ENCODE measurements at regions not wholly inside any gene's neighbourhood (a gene's known extent, or its start where the extent isn't known, plus 50 kb on each side); places are given as distances from the start of the nearest gene placed in this dataset.

GRCh38 chr4:111573386-111573785 is 571.9 kb upstream of the FAM241A start:
- Histone ChIP-seq H3K27me3 (ENCODE audit: control insufficient read depth, insufficient read depth, low read length) (no peaks in the 10 kb centered on the region), H3K36me3 (replicated peaks; ENCODE audit: control insufficient read depth, insufficient read depth, low read length) (no peaks in the 10 kb centered on the region), H3K4me3 (ENCODE audit: insufficient read depth, low read depth, low read length) (no peak overlapping the region)
- no peak for DNase-seq

GRCh38 chr4:111579767-111580166 is 565.5 kb upstream of the FAM241A start:
- Histone ChIP-seq H3K4me3 (ENCODE audit: insufficient read depth, low read depth, low read length) (no peak overlapping the region), H3K36me3 (replicated peaks; ENCODE audit: control insufficient read depth, insufficient read depth, low read length) (no peaks in the 10 kb centered on the region), H3K27me3 (ENCODE audit: control insufficient read depth, insufficient read depth, low read length) (no peaks in the 10 kb centered on the region)
- no peak for DNase-seq

- no peak for DNase-seq
- H3K4me3 ChIP-seq (ENCODE audit: insufficient read depth, low read depth, low read length) = no peak overlapping the region
- H3K27me3 ChIP-seq (ENCODE audit: control insufficient read depth, insufficient read depth, low read length) = no peaks in the 10 kb centered on the region
- H3K36me3 ChIP-seq (replicated peaks; ENCODE audit: control insufficient read depth, insufficient read depth, low read length) = no peaks in the 10 kb centered on the region
Measured at GRCh38 chr4:111595456-111595855, 549.8 kb upstream of the FAM241A start.

GRCh38 chr4:111596491-111596890 is 548.8 kb upstream of the FAM241A start:
- H3K4me3 ChIP-seq (ENCODE audit: insufficient read depth, low read depth, low read length) = no peak overlapping the region
- no peaks in the 10 kb centered on the region for H3K27me3 ChIP-seq (ENCODE audit: control insufficient read depth, insufficient read depth, low read length)
- no peaks in the 10 kb centered on the region for H3K36me3 ChIP-seq (replicated peaks; ENCODE audit: control insufficient read depth, insufficient read depth, low read length)
- no peak for DNase-seq

GRCh38 chr4:111601671-111602070 is 543.6 kb upstream of the FAM241A start:
- Histone ChIP-seq H3K4me3 (ENCODE audit: insufficient read depth, low read depth, low read length) (no peak overlapping the region), H3K36me3 (replicated peaks; ENCODE audit: control insufficient read depth, insufficient read depth, low read length) (no peaks in the 10 kb centered on the region), H3K27me3 (ENCODE audit: control insufficient read depth, insufficient read depth, low read length) (no peaks in the 10 kb centered on the region)
- no peak for DNase-seq

GRCh38 chr4:111602848-111603247 is 542.4 kb upstream of the FAM241A start:
- peak; percentile 0 for DNase-seq
- Histone ChIP-seq H3K27me3 (ENCODE audit: control insufficient read depth, insufficient read depth, low read length) (no peaks in the 10 kb centered on the region), H3K4me3 (ENCODE audit: insufficient read depth, low read depth, low read length) (no peak overlapping the region), H3K36me3 (replicated peaks; ENCODE audit: control insufficient read depth, insufficient read depth, low read length) (no peaks in the 10 kb centered on the region)

GRCh38 chr4:111605111-111605510 is 540.1 kb upstream of the FAM241A start:
- H3K4me3 ChIP-seq (ENCODE audit: insufficient read depth, low read depth, low read length) = no peak overlapping the region
- no peaks in the 10 kb centered on the region for H3K36me3 ChIP-seq (replicated peaks; ENCODE audit: control insufficient read depth, insufficient read depth, low read length)
- no peak for DNase-seq
- H3K27me3 ChIP-seq (ENCODE audit: control insufficient read depth, insufficient read depth, low read length) = no peaks in the 10 kb centered on the region

GRCh38 chr4:111610681-111611080 is 534.6 kb upstream of the FAM241A start:
- Histone ChIP-seq H3K27me3 (ENCODE audit: control insufficient read depth, insufficient read depth, low read length) (no peaks in the 10 kb centered on the region), H3K36me3 (replicated peaks; ENCODE audit: control insufficient read depth, insufficient read depth, low read length) (no peaks in the 10 kb centered on the region), H3K4me3 (ENCODE audit: insufficient read depth, low read depth, low read length) (no peak overlapping the region)
- no peak for DNase-seq

- no peak for DNase-seq
- Histone ChIP-seq H3K36me3 (replicated peaks; ENCODE audit: control insufficient read depth, insufficient read depth, low read length) (no peaks in the 10 kb centered on the region), H3K4me3 (ENCODE audit: insufficient read depth, low read depth, low read length) (no peak overlapping the region), H3K27me3 (ENCODE audit: control insufficient read depth, insufficient read depth, low read length) (no peaks in the 10 kb centered on the region)
Measured at GRCh38 chr4:111618908-111619307, 526.3 kb upstream of the FAM241A start.

GRCh38 chr4:111628437-111628836 is 516.8 kb upstream of the FAM241A start:
- no peak overlapping the region for H3K4me3 ChIP-seq (ENCODE audit: insufficient read depth, low read depth, low read length)
- no peaks in the 10 kb centered on the region for H3K27me3 ChIP-seq (ENCODE audit: control insufficient read depth, insufficient read depth, low read length)
- no peak for DNase-seq
- H3K36me3 ChIP-seq (replicated peaks; ENCODE audit: control insufficient read depth, insufficient read depth, low read length) = no peaks in the 10 kb centered on the region

- H3K27me3 ChIP-seq (ENCODE audit: control insufficient read depth, insufficient read depth, low read length) = no peaks in the 10 kb centered on the region
- no peaks in the 10 kb centered on the region for H3K36me3 ChIP-seq (replicated peaks; ENCODE audit: control insufficient read depth, insufficient read depth, low read length)
- H3K4me3 ChIP-seq (ENCODE audit: insufficient read depth, low read depth, low read length) = no peak overlapping the region
- no peak for DNase-seq
Measured at GRCh38 chr4:111630705-111631104, 514.5 kb upstream of the FAM241A start.

GRCh38 chr4:111631215-111631999 is 513.8 kb upstream of the FAM241A start:
- H3K27me3 ChIP-seq (ENCODE audit: control insufficient read depth, insufficient read depth, low read length) = no peaks in the 10 kb centered on the region
- no peak overlapping the region for H3K4me3 ChIP-seq (ENCODE audit: insufficient read depth, low read depth, low read length)
- no peaks in the 10 kb centered on the region for H3K36me3 ChIP-seq (replicated peaks; ENCODE audit: control insufficient read depth, insufficient read depth, low read length)
- no peak for DNase-seq

- Histone ChIP-seq H3K27me3 (ENCODE audit: control insufficient read depth, insufficient read depth, low read length) (no peaks in the 10 kb centered on the region), H3K36me3 (replicated peaks; ENCODE audit: control insufficient read depth, insufficient read depth, low read length) (no peaks in the 10 kb centered on the region), H3K4me3 (ENCODE audit: insufficient read depth, low read depth, low read length) (no peak overlapping the region)
- DNase-seq = no peak
Measured at GRCh38 chr4:111632641-111633151, 512.6 kb upstream of the FAM241A start.

- H3K4me3 ChIP-seq (ENCODE audit: insufficient read depth, low read depth, low read length) = no peak overlapping the region
- no peaks in the 10 kb centered on the region for H3K36me3 ChIP-seq (replicated peaks; ENCODE audit: control insufficient read depth, insufficient read depth, low read length)
- no peak for DNase-seq
- no peaks in the 10 kb centered on the region for H3K27me3 ChIP-seq (ENCODE audit: control insufficient read depth, insufficient read depth, low read length)
Measured at GRCh38 chr4:111633663-111634266, 511.5 kb upstream of the FAM241A start.

- no peaks in the 10 kb centered on the region for H3K36me3 ChIP-seq (replicated peaks; ENCODE audit: control insufficient read depth, insufficient read depth, low read length)
- DNase-seq = no peak
- H3K4me3 ChIP-seq (ENCODE audit: insufficient read depth, low read depth, low read length) = no peak overlapping the region
- H3K27me3 ChIP-seq (ENCODE audit: control insufficient read depth, insufficient read depth, low read length) = no peaks in the 10 kb centered on the region
Measured at GRCh38 chr4:111635646-111636045, 509.6 kb upstream of the FAM241A start.
